ENCODE measurements at regions not wholly inside any gene's neighbourhood (a gene's known extent, or its start where the extent isn't known, plus 50 kb on each side); places are given as distances from the start of the nearest gene placed in this dataset.

- DNase-seq (ENCODE audit: low read depth in 3 of 3), result no peak
Measured at GRCh38 chr2:237150186-237150585, 64.5 kb downstream of the COPS8 start.

DNA sequence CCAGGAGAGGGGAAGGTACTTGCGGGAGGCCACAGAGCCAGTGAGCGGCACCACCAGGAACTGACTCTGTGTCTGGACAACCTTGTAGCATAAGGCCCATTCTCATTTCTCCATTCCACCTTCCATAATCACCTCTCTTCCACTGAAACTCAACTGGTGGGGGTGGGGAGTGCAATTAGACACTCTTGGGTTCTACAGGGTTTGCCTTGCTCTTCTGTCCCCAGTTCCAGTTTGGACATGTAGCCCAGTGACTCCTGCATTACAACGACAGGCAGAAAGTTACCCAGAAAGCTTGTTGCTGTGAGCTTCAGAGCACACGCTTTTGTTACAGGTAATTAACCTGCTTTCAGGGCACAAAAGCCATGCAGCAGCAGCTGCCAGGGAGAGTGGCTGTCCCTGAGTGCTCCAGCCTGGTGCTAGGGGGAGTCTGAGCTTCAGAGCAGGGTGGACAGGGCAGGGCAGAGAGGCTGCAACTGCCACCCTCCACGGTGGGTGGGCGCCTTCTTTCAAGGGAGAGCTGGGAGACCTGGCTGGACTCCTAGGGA lies 65.2 kb downstream of the COPS8 start:
- DNase-seq (ENCODE audit: low read depth in 3 of 3), result no peak

DNA sequence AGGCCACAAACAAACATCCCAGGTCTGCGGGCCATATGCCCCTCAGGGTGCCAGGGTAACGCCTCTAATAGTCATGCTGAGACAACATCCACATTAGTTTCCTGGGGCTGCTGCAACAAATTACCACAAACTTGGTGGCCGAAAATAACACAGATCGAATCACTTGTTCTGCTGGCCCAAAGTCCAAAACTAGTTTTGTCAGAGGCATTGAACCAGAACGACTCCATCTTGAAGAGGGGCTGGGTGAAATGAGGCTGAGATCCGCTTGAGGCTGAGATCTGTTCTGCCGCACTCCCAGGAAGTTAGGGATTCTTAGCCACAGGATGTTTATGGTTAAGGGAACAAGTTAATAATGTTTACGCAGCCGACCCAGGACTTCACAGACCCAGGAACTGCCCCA lies 66.7 kb downstream of the COPS8 start:
- no peak for DNase-seq (ENCODE audit: low read depth in 3 of 3)

DNA sequence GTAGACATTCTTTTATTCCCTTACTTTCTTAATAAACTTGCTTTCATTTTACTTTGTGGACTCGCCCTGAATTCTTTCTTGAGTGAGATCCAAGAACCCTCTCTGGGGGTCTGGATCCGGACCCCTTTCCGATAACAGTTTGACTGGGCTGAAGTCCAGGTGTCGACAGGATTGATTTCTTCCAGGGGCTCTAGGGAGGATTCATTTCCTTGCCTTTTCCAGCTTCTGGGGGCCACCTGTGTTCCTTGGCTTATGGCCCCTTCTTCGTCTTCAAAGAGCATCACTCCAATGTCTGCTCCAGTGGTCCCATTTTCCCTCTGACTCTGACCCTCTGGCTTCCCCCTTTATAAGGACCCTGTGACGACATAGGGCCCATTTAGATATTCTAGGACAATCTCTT lies 67.5 kb downstream of the COPS8 start:
- DNase-seq (ENCODE audit: low read depth in 3 of 3), result no peak

- peak in 1 of 3 experiments; percentile 29 for DNase-seq (ENCODE audit: low read depth in 3 of 3)
Measured at GRCh38 chr2:237154082-237154638, 68.5 kb downstream of the COPS8 start.

- no peak for DNase-seq (ENCODE audit: low read depth in 3 of 3)
Measured at GRCh38 chr2:237154884-237155851, 69.5 kb downstream of the COPS8 start.

- peak in 2 of 3 experiments; percentile 18 to 22 for DNase-seq (ENCODE audit: low read depth in 3 of 3)
Measured at GRCh38 chr2:237156031-237156856, 70.6 kb downstream of the COPS8 start.

DNA sequence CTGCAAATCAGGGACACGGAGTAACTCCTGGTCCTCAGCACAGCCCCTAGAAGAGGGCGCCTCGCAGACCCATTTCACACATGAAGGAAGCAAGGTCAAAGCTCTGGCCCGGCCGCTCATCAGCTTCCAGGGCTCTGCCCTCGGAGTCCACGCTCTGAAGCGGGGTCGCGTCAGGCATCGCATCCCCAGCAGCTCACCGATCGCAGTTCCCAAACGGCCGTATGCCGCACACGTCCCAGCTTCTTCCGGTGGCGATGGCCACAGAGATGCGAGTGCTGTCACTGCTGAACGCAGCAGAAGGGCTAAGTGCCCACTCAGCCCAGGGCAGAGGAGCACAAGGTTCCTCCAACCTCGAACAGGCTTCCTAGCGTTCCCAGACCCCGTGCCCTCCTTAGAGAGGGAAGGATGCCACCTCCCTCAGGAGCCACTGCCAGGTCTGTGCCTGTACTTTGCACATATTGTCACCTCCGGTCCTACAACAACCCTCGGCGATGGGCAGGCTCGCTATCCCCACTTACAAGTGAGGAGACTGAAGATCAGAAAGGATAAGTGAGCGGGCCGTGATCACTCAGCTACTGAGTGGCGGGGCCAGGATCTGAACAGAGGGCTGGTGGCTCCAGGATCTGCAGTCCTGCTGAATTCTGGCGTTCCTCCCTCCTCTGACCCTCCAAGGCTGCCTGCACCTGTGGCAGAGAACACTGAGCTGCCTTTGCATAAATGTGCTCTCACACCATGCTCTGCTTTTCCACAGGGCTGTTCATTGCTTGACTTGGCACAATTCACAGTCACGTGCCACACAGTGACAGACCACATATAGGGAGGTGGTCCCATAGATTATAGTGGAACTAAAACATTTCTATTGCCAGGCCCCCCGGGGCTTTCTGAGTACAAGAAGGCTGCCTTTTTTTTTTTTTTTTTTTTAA lies 71.4 kb downstream of the COPS8 start:
- no peak for DNase-seq (ENCODE audit: low read depth in 3 of 3)

DNA sequence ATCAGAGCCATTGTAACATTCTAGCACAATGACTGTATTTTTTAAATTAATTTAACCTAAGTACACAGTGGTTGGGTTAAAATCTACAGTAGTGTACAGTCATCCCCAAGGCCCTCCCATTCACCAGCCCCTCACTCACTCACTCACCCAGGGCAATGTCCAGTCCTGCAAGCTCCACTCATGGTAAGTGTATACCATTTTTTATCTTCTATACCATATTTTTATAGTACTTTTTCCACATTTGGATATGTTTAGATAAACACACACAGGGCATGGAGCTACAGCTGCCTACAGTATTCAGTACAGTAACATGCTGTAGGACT lies 72.1 kb downstream of the COPS8 start:
- DNase-seq (ENCODE audit: low read depth in 3 of 3), result no peak

GRCh38 chr2:237158194-237158593 lies 72.5 kb downstream of the COPS8 start:
- DNase-seq (ENCODE audit: low read depth in 3 of 3), result no peak

DNA sequence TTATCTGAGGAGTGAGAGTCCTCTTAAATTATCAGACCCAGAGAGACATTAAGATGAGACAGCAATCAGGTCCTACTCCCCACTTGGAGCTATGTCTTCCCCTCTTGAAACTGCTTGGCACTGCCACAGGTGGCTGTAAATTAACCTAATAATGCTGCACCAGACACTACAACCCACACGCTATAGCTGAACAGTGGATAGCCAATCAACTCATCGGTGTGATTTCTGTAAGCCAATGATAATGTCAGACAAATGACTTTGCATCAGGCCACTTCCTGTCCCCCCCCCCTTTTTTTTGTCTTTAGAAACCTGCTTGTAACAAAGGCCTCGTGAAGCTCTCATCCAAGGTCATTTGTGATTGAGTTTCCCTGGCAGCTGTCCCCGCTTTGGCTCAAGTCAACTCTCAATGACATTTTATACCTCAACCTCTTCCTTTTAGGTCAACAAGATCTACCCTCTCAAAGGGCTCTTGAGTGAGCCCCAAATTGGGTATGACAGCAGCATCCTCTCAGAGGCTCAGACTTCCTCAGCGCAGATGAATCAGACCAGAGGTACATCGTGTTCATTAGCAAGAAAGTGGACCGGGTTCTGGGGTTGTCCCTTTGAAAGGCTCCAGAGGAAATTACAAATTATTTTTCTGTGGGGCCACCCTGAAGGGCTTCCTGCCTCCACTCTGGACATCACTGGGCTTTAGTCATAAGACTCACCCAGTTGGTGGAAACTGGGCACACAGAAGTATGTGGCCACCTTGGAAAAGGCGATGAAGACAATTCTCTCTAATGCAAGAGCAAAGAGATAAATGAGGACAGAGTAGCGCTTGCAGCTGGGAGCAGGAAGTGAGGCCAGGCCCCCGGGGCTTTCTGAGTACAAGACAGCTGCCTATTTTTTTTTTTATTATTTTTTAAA lies 73.6 kb downstream of the COPS8 start:
- DNase-seq (ENCODE audit: low read depth in 3 of 3), result no peak

- no peak for DNase-seq (ENCODE audit: low read depth in 3 of 3)
Measured at GRCh38 chr2:237160271-237160919, 74.7 kb downstream of the COPS8 start.

GRCh38 chr2:237161189-237161588 lies 75.5 kb downstream of the COPS8 start:
- no peak for DNase-seq (ENCODE audit: low read depth in 3 of 3)

DNA sequence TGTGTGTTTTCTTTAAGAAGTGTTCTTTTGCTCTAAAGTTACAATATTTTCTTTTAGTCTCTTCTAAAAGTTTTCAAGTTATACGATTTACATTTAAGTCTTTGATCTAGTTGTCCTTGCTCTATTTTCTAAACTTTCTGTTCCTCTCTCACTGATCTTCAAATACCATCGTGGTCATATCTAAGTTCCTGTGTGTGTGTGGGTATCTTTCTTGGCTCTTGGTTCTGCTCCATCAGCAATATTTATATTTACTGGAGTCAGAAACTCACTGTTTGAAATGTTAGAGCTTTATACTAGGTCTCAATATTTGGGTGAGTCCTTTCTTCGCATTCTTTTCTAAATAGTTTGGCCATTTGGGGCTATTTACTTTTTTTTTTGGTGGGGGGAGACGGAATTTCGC lies 77.3 kb downstream of the COPS8 start:
- DNase-seq (ENCODE audit: low read depth in 3 of 3), result no peak

- no peak for DNase-seq (ENCODE audit: low read depth in 3 of 3)
Measured at GRCh38 chr2:237164474-237165042, 78.9 kb downstream of the COPS8 start.

DNA sequence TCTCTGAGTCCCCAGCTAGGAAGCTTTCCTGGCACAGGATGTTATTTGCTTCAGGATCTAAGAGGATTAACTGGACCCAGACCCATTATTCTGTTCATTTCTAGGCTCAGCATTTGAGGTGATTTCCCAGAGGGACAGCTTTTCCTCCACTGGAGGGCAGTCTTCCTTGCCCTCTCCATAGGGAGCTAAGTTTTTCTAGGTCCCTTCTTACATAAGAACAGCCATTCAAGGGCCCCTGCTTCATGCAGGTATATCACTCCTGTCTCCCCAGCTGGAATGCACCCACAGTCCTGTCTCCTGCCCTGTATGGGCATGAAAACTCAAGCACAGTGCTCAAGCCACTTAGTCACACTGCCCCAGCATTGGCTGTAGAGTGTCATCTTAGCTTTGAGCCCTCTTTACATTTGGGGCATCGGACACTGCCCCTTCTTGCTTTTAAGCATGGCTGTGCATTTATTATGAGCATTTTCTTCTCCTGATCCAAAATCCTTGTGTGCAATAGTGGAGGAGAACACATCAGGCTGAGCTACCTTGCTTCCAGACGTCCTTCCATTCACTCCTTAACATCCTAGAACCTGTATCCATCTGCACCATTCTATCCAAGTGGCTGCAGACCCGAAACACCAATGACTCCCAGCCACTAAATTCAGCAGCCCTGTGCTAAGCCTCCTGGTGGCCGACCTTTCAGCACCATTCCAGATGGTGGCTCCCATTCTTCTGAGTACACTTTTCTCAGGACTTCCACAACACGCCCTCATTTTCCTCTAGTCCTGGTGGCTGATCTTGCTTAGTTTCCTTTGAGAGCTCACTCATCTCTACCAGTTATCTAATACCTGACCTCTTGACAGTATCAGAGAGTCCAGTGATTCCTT lies 80.0 kb downstream of the COPS8 start:
- DNase-seq (ENCODE audit: low read depth in 3 of 3), result no peak

DNA sequence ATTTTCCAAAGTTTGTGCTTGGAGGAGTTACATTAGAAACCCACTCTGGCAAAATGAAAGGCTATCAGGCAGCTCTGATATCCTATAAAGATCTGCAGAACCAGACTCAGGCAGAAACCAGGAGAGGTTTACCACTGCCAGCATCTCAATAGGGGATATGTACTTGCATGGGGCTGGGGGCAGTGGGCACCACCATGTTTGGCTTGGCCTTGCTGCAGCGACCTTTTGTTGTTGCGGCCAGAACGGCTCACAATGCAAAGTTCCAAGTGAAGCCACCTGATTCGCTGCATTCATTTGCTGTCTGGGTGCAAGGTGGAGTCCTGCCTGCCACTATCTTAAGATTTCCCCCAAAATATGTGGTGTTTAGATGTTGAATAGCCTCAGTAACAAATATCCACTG lies 81.3 kb downstream of the COPS8 start:
- DNase-seq (ENCODE audit: low read depth in 3 of 3), result no peak

- DNase-seq (ENCODE audit: low read depth in 3 of 3), result no peak
Measured at GRCh38 chr2:237167934-237168333, 82.2 kb downstream of the COPS8 start.
